Ovary (tissue), 7 donors: ENCODE measurements at regions not wholly inside any gene's neighbourhood (a gene's known extent, or its start where the extent isn't known, plus 50 kb on each side); places are given as distances from the start of the nearest gene placed in this dataset.
"Not testable (repeated sequence)": the region's sequence is repeated elsewhere in the genome, so short reads cannot be mapped to it uniquely, and the experiment has no call there.

Experiments
- DNase-seq, 5 donors: peaks; one replicate each; pipeline ENCODE4 v3.0.0-alpha.2; 2019 to 2020
- H3K27ac ChIP-seq, 2 donors: fragments of 200-600 bp; one replicate each; pipeline versions ENCODE4 v1.5.1 to v1.8.0; 2019 to 2022
- H3K27me3 ChIP-seq: fragments of 200-600 bp; one replicate; pipeline ENCODE4 v1.8.0; 2022
- H3K36me3 ChIP-seq: fragments of 200-600 bp; sonication (generic); one replicate; pipeline ENCODE4 v1.5.1; 2019
- H3K4me1 ChIP-seq: one replicate; pipeline ENCODE4 v1.8.1; 2013; ENCODE audit warnings: mild to moderate bottlenecking, moderate library complexity; ENCODE audit not compliant: insufficient read depth
- H3K4me3 ChIP-seq: fragments of 200-600 bp; sonication (generic); one replicate; pipeline ENCODE4 v1.5.1; 2017
- H3K9me3 ChIP-seq, 2 donors: fragments of 200-600 bp in 1 of 2; sonication (generic) in 1 of 2; one replicate each; pipeline versions ENCODE4 v1.5.1 to v1.8.1; 2013 to 2019; ENCODE audit warnings: mild to moderate bottlenecking in 1 of 2, moderate library complexity in 1 of 2
- EP300 ChIP-seq: sonication (generic); formaldehyde crosslinking; IDR thresholded peaks from one replicate; pipeline ENCODE4 v1.6.1; 2017; ENCODE audit warnings: antibody characterized with exemption
- POLR2A ChIP-seq: fragments of 450-650 bp; IDR thresholded peaks from one replicate; pipeline ENCODE4 v1.6.1; 2017; ENCODE audit warnings: antibody characterized with exemption, mild to moderate bottlenecking, moderate library complexity
- WGBS, 3 donors: extraction: QIAGEN DNeasy Blood & Tissue Kit in 1 of 3; methylation state at CpG; one replicate each; pipeline versions ENCODE4 v1.1.5 to v1.1.7; 2013 to 2017; 5-methylcytosine and 5-hydroxymethylcytosine counted together
- intact Hi-C, 4 donors: fragments of 100-400 bp; cut with DNase I; formaldehyde crosslinking; loops; one replicate each; pipeline versions ENCODE4 v1.11.0 to v1.15.1; 2022 to 2023
- TF ChIP-seq, protein P1 (sequence below), 3 donors: fragments of 450-650 bp in 2 of 3; fragments of 200-600 bp in 1 of 3; IDR thresholded peaks; one replicate each; pipeline versions ENCODE4 v1.5.1 to v1.8.0; 2016 to 2022; ENCODE audit warnings: antibody characterized with exemption in 3 of 3, mild to moderate bottlenecking in 1 of 3
- donor health status: DM: no; HTN: no; CAD: no; lungs with moderate emphysema.
- donor health status: DM: no; HTN: no; CAD: no.
- donor health status: Bipolar disorder and iron deficiency.
- donor health status: DM: no; HTN: no; CAD: no.
- donor health status: DM: yes; HTN: yes; CAD: no.

DNA sequence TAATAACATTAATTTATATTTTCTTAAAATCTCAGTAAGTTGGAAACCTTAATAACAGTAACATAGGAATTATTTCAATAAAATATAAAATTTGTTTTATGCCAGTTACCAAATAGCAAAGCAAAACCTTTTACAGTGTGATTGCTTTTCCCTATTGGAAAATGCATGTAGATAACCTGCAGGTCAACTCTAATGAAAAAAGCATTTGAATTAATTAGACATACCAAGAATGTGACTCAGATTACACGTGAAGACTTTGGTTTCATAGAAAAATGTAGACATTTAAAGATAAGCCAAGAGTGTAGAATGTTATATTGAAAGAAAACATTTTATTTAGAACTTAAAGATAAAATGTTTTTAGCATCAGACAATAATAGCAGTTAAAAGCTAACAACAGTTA is 888.1 kb downstream of the TMEM121 start:
- no peak overlapping the region for H3K27ac ChIP-seq
- TF ChIP-seq POLR2A (no peak), EP300 (no peak)
- TF ChIP-seq, protein P1, sequence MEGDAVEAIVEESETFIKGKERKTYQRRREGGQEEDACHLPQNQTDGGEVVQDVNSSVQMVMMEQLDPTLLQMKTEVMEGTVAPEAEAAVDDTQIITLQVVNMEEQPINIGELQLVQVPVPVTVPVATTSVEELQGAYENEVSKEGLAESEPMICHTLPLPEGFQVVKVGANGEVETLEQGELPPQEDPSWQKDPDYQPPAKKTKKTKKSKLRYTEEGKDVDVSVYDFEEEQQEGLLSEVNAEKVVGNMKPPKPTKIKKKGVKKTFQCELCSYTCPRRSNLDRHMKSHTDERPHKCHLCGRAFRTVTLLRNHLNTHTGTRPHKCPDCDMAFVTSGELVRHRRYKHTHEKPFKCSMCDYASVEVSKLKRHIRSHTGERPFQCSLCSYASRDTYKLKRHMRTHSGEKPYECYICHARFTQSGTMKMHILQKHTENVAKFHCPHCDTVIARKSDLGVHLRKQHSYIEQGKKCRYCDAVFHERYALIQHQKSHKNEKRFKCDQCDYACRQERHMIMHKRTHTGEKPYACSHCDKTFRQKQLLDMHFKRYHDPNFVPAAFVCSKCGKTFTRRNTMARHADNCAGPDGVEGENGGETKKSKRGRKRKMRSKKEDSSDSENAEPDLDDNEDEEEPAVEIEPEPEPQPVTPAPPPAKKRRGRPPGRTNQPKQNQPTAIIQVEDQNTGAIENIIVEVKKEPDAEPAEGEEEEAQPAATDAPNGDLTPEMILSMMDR (IDR thresholded peaks at IDR 0.05): no peak
- H3K4me1 ChIP-seq: no peaks in the 10 kb centered on the region
- no peaks in the 10 kb centered on the region for H3K36me3 ChIP-seq
- DNase-seq: no peak
- intact Hi-C loops: no loop called here
- no peak overlapping the region for H3K4me3 ChIP-seq
- H3K9me3 ChIP-seq: no peaks in the 10 kb centered on the region
- 8 to 25% (median 14%) methylated on average over 1 of the region's 1 CpG for WGBS, 3 donors
- no peaks in the 10 kb centered on the region for H3K27me3 ChIP-seq

DNA sequence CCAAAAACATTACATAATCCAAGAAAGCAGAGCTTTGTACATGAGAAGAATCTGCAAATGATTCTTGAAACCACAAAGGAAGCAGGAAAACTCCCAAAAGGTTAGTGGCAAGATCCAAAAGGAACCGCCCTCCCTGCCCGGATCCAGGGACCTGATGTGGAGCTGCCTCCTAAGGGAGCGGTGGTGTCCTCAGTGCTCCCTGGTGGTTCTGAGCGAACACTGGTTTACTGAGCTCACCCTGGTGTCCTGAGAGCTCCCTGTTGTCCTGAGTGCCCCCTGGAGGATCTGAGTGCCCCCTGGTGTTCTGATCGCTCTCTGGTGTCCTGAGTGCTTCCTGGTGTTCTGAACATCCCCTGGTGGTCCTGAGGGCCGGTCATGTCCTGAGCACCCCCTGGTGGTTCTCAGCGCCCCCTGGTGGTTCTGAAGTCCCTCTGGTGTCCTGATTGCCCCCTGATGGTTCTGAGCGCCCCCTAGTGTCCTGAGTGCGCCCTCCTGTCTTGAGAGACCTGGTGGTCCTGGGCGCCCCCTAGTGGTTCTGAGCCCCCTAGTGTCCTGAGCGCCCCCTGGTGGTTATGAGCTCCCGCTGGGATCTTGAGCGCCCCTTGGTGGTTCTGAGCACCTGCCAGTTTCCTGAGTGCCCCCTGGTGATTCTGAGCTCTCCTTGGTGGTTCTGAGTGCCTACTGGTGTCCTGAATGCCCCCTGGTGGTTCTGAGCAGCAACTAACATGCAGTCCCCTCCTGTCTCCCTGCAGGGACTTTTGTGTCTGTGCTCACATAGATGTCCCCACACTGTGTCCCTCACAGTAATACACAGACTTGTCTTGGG is 891.1 kb downstream of the TMEM121 start:
- Histone ChIP-seq H3K27me3 (no peaks in the 10 kb centered on the region), H3K4me3 (no peak overlapping the region), H3K4me1 (no peaks in the 10 kb centered on the region), H3K27ac (no peak overlapping the region), H3K36me3 (no peaks in the 10 kb centered on the region), H3K9me3 (no peaks in the 10 kb centered on the region)
- DNase-seq: peak in 3 of 5 donors; percentile 25 to 40 (median 25)
- 66 to 71% (median 67%) methylated on average over 12 to 13 of the region's 13 CpGs for WGBS, 3 donors
- TF ChIP-seq EP300: no peak
- TF ChIP-seq, protein P1 (IDR thresholded peaks at IDR 0.05): no peak
- TF ChIP-seq POLR2A: no peak
- intact Hi-C loops: no loop called here

DNA sequence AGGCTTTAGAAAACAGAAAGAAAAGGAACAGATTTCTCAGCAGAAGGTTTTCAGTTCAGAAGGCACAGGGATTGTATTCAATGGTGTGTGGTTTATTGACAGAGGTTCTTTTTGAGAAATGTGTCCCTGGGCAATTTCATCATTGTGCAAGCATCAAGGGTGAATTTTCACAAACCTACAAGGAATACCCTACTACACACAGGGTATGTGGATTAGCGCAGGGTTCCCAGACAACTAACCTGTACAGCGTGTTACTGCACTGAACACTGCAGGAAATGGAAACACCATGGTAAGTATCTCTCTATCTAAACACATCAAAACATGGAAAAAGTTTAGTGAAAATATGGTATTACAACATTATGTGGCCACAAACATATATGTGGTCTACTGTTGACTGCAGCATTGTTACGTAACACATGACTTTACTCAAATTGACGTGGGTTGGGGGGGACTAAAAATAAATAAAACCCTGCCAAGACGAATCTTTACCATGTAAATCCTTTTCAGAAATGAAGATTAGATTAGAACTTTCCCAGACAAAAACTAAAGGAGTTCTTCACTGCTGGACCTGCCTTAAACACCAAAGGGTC is 893.1 kb downstream of the TMEM121 start:
- 54 to 64% (median 56%) methylated on average over 5 of the region's 5 CpGs for WGBS, 3 donors
- Histone ChIP-seq H3K36me3 (no peaks in the 10 kb centered on the region), H3K27me3 (no peaks in the 10 kb centered on the region), H3K4me3 (no peak overlapping the region), H3K27ac (no peak overlapping the region), H3K9me3 (no peaks in the 10 kb centered on the region), H3K4me1 (no peaks in the 10 kb centered on the region)
- TF ChIP-seq POLR2A (no peak), EP300 (no peak)
- TF ChIP-seq, protein P1 (IDR thresholded peaks at IDR 0.05): no peak
- intact Hi-C loops: no loop called here
- DNase-seq: no peak

DNA sequence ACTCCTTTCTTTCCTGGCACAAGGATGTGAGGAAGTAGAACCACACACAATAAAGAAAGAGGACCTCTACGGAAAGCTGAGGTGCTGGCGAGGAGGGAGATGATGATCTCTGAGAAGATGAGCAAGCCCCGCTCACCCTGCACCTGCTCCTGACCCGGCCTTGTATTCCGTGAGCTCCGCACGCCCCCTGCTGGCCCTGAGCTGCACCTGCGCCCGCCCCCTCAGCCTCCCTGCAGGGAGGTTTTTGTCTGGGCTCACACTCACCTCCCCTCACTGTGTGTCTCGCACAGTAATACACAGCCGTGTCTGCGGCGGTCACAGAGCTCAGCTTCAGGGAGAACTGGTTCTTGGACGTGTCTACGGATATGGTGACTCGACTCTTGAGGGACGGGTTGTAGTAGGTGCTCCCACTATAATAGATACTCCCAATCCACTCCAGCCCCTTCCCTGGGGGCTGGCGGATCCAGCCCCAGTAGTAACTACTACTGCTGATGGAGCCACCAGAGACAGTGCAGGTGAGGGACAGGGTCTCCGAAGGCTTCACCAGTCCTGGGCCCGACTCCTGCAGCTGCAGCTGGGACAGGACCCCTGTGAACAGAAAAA is 895.1 kb downstream of the TMEM121 start:
- H3K36me3 ChIP-seq, DNase-seq, H3K27ac ChIP-seq, H3K27me3 ChIP-seq, H3K4me1 ChIP-seq, H3K9me3 ChIP-seq, H3K4me3 ChIP-seq, intact Hi-C loops: not testable (repeated sequence)
- 59 to 68% (median 61%) methylated on average over 20 of the region's 20 CpGs for WGBS, 3 donors

DNA sequence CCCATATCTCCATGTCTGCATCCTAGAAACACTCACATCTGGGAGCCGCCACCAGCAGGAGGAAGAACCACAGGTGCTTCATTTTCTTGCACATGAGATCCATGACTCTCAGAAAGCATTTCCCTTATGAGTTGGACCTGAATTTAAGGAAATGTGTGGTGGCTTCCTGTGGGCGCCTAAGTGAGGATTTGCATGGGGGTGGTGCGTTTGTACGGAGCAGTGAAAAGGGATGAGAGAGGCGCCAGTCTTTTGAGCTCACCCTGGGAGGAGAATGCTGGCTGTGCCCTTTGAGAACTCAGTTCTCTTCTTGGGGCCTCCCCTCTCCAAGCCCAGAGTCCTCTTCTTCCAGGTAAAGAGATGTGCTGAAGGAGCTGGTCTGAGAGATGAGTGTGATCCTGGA is 895.7 kb downstream of the TMEM121 start:
- Histone ChIP-seq H3K27me3 (no peaks in the 10 kb centered on the region), H3K36me3 (no peaks in the 10 kb centered on the region), H3K9me3 (no peaks in the 10 kb centered on the region), H3K4me3 (no peak overlapping the region), H3K4me1 (no peaks in the 10 kb centered on the region), H3K27ac (no peak overlapping the region)
- TF ChIP-seq, protein P1 (IDR thresholded peaks at IDR 0.05): no peak
- no peak for TF ChIP-seq POLR2A
- no peak for TF ChIP-seq EP300
- intact Hi-C loops: no loop called here
- no peak for DNase-seq
- 53 to 70% (median 61%) methylated on average over 5 of the region's 5 CpGs for WGBS, 3 donors

DNA sequence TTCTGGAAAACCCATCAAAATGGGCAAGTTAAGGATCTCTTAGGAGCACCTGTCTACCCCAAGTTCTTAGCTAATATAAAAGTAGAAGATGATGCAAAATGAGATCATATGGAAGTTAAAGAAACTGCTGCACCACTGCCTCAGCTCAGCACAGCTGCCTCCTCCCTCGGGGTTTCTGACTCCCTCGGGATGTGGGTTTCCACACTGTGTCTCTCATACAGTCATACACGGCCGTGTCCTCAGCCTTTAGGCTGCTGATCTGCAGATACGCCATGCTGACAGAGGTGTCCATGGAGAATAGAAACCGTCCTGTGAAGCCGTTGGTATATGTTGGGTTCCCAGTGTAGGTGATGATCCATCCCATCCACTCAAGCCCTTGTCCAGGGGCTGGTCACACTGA is 898.8 kb downstream of the TMEM121 start:
- intact Hi-C loops, H3K4me3 ChIP-seq, H3K36me3 ChIP-seq, H3K9me3 ChIP-seq, H3K27ac ChIP-seq, H3K27me3 ChIP-seq, DNase-seq, H3K4me1 ChIP-seq: not testable (repeated sequence)
- WGBS, 3 donors: 54 to 69% (median 62%) methylated on average over 7 of the region's 7 CpGs
